NCI-H526 treated with DMSO at 0.1 percent for 48 hours (cell line): ENCODE measurements at regions not wholly inside any gene's neighbourhood (a gene's known extent, or its start where the extent isn't known, plus 50 kb on each side); places are given as distances from the start of the nearest gene placed in this dataset.

ENCODE experiments used
- DNase-seq: peaks from one replicate; lab custom pipeline; 2025; lab: John Stamatoyannopoulos, UW

DNA sequence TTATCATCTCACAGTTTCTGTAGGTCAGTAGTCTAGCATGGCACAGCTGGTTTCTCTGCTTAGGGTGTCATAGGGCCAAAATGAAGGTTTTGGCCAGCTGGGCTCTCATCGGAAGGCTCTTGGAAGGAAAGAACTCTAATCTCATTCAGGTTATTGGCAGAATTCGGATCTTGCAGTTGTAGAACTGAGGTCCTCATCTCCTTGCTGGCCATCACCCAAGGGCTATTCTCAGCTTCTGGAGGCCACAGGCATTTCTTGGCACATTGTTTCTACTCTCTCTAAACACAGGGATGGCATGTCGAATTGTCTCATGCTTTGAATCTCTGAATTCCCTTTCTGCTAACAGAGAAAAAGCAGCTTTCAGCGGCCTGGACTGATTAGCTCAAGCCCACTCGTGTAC, 258.0 kb upstream of the SMARCA2 start:
- no peak for DNase-seq

DNA sequence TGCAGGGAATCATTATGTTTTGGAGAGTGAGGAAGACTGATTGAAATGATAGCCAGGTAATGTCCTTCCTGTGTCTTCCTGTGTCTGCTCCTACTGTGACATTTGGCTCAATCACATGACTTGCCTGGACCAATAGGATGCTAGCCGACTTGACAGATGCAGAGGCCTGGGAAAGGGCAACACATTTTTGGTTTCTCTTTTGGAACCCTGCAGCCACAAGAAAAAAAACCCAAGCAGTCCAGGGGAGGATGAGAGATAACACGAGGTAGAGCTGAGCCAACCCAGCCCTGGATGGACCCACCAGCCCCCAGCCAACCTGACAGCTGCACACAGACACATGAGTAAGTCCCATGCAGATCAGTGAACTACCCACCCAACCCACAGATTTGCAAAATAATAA, 256.1 kb upstream of the SMARCA2 start:
- no peak for DNase-seq

DNA sequence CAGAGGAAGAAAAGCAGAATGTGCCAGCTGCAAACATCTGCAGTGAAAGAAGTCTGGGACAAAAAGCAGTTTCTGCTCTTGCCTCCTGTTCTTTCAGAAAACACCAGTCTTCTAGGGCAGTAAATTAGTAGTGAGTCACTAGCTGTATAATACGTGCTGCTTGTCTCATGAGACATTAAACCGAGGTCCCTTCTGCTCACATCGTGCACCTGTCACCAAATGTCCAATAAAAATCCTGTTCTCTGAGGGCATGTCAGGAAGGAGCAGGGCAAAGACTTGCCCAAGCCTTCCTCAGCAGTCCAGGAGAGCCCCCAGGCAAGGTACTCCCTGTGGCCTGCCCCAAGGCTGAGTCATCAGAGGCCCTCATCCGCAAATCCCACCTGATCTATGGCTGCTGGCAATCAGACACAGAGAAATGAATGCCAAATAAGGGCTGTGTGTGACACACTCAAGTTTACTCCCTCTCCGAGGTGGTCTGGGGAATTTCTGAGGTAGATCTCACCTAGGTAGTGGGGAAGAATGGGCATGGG, 255.3 kb upstream of the SMARCA2 start:
- no peak for DNase-seq

DNA sequence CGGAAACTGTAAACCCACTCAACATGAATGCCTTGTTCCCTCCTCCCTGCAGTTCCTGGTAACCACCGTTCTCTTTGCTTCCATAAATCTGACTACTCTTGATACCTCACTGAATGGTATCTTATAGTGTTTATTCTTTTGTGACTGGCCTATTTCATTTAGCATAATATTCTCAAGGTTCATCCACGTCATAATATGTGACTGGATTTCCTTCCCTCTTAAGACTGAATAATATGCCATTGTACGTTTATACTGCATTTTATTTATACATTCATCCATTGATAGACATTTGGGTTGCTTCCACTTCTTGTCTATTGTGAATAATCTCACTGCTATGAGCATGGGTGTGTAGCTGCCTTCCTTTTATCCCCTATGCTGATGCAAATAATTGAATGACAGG, 253.3 kb upstream of the SMARCA2 start:
- DNase-seq = peak; percentile 13

DNA sequence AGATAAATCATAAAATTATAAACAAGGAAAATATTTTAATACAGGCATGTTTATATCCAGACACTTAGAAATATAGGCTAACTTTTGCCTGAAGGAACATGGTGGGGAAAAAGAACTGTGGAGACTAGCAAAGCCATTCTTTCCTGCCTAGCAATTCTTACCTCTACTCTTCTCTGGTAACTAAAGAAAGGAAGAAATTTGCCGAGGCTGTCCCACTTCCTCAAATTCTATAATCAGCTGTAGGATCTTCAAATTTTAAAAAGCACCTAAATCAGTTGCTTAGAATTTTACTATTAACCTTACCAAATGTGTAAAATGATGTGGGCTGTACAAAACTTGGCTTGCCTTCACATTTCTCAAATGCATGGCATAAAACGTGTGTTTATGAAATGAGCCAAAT, 249.1 kb upstream of the SMARCA2 start:
- DNase-seq = no peak

DNA sequence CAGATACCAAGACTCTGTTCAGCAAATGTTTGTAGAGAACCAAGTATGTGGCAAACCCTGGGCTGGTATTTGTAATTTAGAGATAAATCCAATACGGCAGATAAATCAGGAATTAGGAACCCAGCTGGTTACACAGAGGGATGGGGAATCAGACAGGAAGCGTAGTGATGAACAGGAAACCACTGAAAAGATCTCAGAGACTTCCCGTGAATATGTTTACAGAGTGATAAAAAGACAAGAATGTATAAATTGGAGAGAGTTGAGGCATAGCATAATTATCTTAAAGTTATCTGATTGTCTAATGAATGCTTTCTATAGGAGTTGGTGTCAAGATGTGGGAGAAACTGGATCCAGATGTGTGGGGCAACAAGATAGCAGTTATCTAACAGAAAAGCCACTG, 246.6 kb upstream of the SMARCA2 start:
- DNase-seq = no peak

DNA sequence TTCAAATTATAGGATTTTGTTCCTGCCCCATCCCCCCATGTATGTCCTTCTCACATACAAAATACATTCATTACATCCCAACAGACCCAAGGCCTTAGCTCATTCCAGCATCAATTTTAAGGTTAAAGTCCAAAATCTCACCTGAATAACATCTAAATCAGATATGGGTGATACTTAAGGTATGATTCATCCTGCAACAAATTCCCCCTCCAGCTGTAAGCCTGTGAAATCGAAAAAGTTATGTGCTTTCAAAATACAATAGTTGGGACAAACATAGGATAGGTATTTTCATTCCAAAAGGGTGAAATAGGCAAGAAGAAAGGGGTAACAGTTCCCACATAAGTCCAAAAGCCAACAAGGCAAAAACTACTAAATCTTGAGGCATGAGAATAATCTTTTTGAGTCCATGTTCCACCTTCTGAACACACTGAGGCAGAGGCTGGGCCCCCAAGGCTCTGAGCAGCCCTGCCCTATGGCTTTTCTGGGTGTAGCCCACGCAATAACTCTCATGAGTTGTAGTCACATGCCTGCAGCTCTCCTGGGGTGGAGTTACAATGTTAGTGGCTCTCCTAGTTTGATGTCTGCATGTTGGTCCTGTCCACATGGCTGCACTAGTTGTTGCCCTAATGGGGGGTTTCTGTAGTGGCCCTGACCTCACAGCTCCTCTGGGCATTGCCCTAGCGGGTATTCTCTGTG, 243.9 kb upstream of the SMARCA2 start:
- no peak for DNase-seq

DNA sequence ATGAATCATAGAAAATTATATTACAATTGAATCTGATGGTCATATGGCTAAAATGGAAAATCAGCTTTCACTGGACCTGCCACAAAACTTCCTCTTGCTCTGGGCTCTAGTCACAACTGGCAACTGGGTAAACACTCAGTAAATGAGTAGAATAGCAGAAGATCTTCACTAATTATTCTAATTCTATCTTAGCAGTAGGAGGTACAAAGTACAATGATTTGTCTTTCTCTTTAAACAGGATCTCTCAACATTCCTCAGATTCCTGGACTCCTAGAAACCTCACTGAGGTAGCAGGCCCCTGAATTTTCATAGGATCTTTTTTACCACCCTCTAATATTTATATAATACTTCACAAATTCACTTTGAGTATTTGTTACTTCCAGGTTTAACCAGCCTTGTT, 239.9 kb upstream of the SMARCA2 start:
- no peak for DNase-seq

DNA sequence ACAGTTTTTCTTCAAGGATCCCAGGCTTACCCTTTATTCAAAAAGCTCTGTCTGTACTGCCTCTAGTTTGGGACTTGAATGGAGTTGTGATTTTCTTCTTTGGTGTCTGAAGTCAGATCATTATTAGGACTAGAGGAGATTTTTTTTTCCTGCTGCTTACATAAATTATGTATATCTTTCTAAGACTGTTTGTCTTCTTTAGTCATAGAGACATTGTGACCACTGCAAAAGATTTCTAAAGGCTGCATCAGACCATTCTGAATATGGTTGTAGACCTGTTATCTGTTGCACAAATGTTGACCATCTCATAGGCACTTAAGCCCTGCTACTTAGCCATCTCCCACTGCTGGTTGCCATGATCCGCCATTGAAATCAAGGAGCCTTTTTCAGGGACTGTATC, 238.5 kb upstream of the SMARCA2 start:
- DNase-seq = no peak

DNA sequence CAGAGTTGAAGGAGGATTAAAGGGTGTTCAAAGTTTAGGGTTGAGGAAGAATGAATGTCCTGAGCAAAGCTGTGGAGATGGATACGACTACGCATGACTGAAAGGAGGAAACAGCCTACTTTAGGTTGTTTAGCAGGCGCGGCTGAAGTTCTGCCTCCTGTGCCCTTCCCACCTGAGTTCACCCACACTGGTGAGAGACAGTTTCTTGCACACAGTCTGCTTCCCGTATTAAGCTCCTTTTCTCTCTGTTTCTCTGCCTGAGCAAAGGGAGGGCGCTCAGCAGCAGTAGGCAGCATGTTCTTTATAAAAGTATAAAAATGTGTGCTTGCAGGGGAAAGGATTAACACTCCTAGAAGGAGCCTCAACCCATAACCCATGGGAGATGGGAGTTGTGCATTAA, 224.0 kb upstream of the SMARCA2 start:
- DNase-seq = no peak

DNA sequence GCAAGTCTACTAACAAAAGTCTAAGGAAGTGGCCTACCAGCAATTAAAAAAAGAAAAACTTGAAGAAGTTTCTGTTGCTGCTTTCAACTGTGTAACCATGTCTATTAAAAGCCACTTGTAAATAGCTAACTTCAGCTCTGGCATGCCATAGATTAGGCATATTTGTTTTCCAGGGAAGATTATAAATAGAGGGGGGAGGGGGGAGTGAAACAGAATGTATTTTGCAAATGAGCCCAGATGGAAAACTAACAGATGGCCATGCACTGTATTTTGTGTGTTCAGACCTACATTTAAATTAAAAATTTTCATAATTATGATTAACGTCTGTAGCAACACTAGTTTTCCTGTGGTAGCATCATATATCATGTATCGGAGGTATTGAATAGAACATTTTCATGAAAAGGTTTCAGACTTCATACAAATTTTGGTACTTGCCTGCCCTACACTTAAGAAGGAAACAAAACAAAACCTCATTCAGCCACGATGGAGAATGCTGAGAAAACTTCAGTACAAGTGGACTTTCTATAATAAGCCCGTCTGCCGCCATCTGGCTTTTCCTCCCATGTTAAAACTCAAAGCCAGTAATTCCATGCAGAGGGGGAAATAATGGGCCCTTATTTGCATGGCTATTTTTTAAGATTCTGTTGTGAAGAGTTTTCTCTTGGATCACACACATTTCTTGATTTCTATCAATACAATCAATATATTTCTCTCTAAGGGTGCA, 220.4 kb upstream of the SMARCA2 start:
- DNase-seq = peak; percentile 96

DNA sequence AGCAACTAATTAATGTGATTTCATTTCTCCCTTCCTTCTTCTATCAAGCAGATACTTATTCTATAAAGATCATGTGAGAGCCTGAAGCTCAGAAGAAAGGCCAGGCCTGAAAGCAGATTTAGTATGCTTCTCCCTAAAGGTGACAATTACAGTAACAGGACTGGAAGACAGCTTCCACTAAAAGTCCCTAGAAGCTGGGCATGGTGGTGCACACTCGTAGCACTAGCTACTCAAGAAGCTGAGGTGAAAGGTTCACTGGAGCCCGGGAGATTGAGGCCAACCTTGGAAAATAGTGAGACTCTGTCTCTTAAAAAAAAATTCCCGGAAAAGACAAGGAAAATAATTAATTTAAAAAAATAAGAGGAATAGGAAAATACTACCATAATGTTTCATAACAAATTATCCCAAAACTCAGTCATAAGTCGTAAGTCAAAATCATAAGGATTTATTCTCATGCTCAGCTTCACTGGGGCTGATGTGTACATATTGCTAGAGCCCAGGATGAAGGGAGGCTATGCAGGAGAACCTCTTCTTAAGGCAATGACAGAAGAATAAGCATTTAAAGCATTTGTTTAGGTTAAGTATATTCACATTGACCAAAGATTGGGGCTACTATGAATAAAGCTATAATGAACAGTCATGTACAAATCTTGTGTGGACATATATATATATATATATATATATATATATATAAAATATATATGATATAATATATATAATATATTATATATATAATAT, 210.8 kb upstream of the SMARCA2 start:
- DNase-seq = no peak

DNA sequence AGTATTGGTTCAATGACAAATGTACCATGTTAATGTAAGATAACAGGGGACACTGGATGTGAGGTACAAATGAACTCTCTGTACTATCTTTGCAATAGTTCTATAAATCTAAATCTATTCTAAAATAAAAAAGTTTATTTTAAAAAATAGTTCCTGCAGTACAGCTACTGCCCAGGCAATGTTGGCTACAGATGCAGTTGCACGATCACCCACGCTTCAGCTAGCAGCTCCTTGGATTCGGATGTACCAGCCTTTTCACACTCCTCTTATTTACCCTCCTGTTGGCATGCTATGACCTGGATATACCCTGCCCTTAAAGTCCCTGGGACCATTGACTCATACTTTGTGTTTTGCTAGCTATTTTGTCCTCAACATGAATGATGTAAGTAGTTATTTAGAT, 185.4 kb upstream of the SMARCA2 start:
- no peak for DNase-seq

DNA sequence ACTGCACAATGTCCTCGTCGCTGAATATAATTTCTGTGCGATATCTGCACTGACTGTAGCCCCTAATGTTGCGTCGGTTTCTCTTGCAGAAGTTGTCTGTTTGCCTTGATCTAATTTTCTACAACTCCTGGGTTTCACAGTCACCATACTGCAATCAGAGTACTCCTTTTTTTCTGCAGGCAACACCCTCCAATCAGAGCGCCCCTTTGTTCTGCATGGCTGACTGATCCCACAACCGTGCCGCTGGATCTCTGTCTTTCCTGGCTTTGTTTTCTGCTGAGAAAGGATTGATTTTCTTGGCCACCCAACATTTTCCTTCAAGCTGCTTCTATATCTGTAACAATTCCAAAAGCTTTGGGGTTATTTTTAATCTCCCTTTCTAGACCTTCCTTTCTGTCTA, 182.2 kb upstream of the SMARCA2 start:
- DNase-seq = no peak

DNA sequence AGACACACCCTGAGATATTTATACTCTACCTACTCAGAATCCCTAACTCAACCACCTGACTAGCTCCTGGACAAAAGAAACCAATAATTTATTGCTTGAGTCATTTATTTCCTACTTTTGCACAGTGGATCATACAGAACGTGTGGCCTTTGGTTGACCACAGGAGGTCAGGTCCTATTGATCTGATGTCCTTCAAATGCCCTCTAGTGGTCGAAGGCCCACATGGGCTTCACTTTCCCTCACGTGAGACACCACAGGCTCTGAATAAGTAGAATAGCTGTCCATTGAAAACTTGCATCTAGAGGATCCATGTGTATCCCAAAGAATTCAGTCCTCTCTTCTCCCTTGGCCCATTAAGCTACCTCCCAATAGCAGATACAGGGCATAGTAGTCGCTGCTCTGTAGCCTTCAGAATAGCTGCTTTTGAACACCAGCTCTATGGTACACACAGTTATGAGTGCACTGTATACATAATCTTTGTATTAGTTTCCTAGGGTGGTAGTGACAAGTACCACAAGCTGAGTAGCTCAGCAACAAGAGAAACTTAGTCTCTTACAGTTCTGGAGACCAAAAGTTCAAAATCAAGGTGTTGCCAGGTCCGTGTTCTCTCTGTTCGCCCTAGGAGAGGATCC, 177.6 kb upstream of the SMARCA2 start:
- peak; percentile 66 for DNase-seq

DNA sequence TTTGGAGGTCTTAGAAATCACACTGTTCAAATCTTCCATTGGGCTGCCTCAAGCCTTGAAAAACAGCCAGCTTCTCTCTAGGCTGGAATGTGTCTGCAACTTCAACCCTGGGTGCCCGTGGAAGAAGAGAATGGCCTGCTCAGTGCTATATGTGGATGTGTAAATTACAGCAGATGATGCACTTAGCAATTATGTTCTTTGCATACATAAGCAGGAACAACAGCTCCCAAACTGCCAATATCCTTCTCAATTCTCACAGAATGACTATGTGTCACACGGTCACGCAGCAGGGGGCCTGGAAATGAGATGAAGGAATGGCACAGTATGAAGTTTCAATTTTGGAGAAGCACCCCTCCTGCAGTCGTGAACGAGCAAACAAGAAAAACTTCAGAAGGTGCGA, 175.2 kb upstream of the SMARCA2 start:
- DNase-seq = no peak

DNA sequence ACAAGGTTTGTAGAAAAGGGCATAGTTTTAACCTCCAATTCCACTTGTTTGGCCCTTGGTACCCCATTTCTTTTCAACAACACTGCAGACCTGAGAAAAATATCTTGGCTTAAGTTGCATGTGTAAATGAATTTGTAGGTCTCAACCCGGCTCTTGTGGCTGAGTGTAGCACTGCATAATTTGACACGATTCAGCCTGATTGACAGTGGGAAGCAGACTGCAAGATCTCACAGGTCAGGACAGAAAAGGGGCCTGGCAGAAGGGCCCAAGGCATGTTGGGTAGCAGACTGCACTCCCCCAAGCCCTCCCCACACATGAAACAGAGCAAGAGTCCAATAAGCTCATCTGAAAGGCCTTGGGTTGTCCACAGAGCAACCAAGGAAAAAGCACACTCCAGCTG, 169.7 kb upstream of the SMARCA2 start:
- DNase-seq = no peak

DNA sequence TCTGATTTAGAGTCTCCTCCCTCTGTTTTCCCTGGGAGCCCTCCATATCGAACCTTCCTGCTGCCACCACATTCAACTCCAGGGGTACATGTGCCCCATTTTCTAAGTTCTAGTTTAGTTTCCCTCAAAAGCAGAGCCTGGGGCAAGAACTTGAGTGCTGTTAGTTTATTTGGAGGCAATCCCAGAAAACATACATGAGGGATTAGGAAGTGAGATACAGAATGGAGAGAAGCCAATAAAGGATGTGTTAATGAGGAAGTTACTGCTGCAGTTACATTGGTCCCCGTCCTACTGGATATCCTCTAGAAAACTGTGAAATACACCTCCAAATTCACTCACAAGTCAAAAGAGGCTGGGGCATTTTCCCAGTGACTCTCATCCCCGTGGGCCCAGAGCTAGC, 159.4 kb upstream of the SMARCA2 start:
- no peak for DNase-seq

DNA sequence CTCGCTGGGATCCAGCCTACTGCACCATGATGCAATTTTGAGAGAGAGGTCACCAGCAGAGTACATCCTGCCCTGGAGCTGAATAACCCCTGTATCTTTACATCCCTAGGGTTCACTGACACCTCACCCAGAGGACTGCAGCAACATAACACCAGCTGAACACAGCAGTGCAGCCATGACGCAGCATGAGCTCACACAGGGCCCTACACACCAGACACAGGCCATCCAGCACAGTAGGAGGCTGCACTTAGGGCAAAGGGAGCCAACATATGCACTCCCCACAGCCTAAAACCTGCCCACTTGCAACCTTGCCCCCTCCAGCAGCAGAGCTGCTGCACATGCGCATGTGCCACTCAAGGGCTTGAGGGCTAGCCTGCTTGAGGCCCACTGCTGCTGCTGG, 157.3 kb upstream of the SMARCA2 start:
- no peak for DNase-seq

DNA sequence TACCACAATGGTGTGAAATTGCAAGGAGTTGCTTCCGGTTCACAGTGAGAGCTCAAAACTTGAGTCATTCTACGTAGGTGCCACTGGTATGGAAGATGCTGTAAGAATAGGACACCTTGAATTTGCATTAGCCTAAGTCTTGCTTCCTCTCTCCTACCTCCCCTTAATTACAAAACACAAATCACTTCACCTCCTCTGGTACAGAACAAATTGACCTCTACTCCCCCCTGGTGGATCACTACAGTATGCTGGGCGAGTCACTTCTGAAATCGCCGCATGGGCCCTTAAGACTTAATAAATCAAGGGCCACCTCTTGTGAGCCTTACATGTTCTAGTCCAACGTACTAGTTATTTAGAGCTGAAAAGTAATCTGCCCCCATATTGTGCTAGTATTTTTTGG, 145.3 kb upstream of the SMARCA2 start:
- DNase-seq = peak; percentile 25

DNA sequence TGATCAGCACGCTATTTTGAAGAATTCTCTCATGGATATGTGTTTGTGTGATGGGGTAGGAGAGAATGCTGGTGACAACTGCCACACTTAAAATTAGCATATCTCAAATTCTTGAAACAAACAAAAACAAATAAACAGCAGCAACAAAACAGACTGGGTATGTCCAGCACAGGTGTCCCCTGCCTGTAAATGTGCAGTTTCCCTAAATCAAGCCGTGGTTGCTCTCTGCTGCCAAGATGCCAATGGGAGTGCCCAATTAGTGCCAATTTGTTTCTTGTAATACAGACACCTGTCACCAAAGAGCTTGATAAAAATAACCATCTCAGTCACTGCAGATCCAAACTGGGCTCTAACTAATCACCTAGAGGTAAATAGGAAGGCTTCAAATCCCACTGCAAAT, 144.2 kb upstream of the SMARCA2 start:
- no peak for DNase-seq

DNA sequence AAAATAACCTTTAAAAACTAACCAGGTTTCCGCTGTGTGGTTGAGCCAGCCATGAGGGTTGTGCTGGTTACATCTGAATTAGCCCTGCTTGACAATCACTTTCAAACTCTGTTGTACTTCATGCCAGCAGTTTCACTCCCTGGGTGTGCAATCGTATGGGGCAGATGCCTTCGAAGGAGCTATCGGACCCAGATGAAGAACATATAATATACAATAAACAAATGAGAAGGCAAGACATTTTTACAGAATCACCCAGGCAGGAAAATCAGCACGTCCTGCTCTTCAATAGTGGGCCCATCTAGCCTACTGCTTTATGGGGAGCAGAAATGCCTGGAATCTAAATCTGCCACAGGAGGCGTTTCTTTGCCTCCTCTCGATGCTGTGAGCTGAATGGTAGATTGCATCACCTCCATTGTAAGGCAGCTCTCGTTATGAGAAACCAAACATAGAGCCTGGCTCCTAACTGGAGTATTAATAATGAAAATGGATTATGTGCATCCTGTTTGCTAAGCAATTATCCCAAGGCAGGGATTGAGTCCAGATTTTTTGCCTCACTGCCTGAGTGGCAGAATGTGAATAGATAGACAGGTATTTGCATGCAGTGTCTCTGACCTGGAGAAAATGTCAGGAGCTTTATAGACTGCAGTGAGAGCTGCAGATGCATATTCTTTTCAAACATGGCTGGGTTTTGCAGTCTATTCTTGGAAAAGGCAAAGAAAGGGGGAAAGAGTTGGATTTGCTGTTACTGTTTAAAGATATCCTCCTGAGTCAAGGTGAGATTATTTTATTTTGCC, 143.3 kb upstream of the SMARCA2 start:
- no peak for DNase-seq
